IMR-90 (cell line): ENCODE measurements at regions not wholly inside any gene's neighbourhood (a gene's known extent, or its start where the extent isn't known, plus 50 kb on each side); places are given as distances from the start of the nearest gene placed in this dataset.
"Not testable (repeated sequence)": the region's sequence is repeated elsewhere in the genome, so short reads cannot be mapped to it uniquely, and the experiment has no call there.

Source experiments
- ATAC-seq: fragments of 200-7000 bp; cut with Tn5 transposase; 2 replicates; pipeline ENCODE4 v1.9.1; 2020; ENCODE audit warnings: low read depth, mild to moderate bottlenecking, moderate library complexity
- BruUV-seq: library from RNA; stranded (reverse); fragments of 400-500 nt; replicated peaks from 2 replicates; lab custom pipeline; 2021; lab: Mats Ljungman, UMichigan
- CTCF ChIA-PET: fragments of 300-600 bp; formaldehyde crosslinking; extraction: SDS; loops from one replicate; lab custom pipeline; 2021; ENCODE audit warnings: antibody characterized with exemption; lab: Yijun Ruan, JAX
- POLR2A ChIA-PET: fragments of 300-600 bp; sonication (Branson Sonifier 250); formaldehyde crosslinking; loops from one replicate; lab custom pipeline; 2022; ENCODE audit warnings: antibody characterized with exemption; ENCODE audit not compliant: unreplicated experiment; lab: Charles Lee
- DNase-seq: peaks from one replicate; pipeline ENCODE4 v3.0.0; 2013
- H2AFZ ChIP-seq: replicated peaks from 2 replicates; pipeline ENCODE3; 2013; ENCODE audit warnings: low read length, mild to moderate bottlenecking; ENCODE audit not compliant: poor library complexity
- H2AK5ac ChIP-seq: 2 replicates; pipeline ENCODE4 v1.6.1; 2013; ENCODE audit warnings: low read depth, low read length, inconsistent platforms
- H2AK9ac ChIP-seq: replicated peaks from 2 replicates; pipeline ENCODE3; 2013; ENCODE audit warnings: mild to moderate bottlenecking, low read depth, low read length, moderate library complexity; ENCODE audit not compliant: poor library complexity
- H2BK120ac ChIP-seq: 2 replicates; pipeline ENCODE4 v1.6.1; 2013; ENCODE audit warnings: low read depth, low read length, inconsistent platforms
- H2BK15ac ChIP-seq: 3 replicates; pipeline ENCODE4 v1.6.1; 2013; ENCODE audit warnings: low read depth, low read length, inconsistent platforms
- H2BK20ac ChIP-seq: 2 replicates; pipeline ENCODE4 v1.6.1; 2013; ENCODE audit warnings: low read depth, mild to moderate bottlenecking, inconsistent platforms, low read length, moderate library complexity
- H2BK5ac ChIP-seq: 2 replicates; pipeline ENCODE4 v1.6.1; 2013; ENCODE audit warnings: mild to moderate bottlenecking, low read depth, low read length, inconsistent platforms; ENCODE audit not compliant: poor library complexity, severe bottlenecking
- H3K14ac ChIP-seq: replicated peaks from 2 replicates; pipeline ENCODE4 v1.6.1; 2013; ENCODE audit warnings: low read depth, low read length, inconsistent platforms
- H3K18ac ChIP-seq: 2 replicates; pipeline ENCODE4 v1.6.1; 2013; ENCODE audit warnings: low read depth, low read length, control low read depth
- H3K23ac ChIP-seq: 2 replicates; pipeline ENCODE4 v1.6.1; 2013; ENCODE audit warnings: low read depth, low read length, inconsistent platforms
- H3K27ac ChIP-seq: 2 replicates; pipeline ENCODE4 v1.5.1; 2013; ENCODE audit warnings: mild to moderate bottlenecking, control low read depth, low read length; ENCODE audit not compliant: insufficient read depth
- H3K27me3 ChIP-seq: 2 replicates; pipeline ENCODE4 v1.6.1; 2013; ENCODE audit warnings: low read length; ENCODE audit not compliant: control insufficient read depth, insufficient read depth
- H3K36me3 ChIP-seq: 2 replicates; pipeline ENCODE4 v1.6.1; 2013; ENCODE audit warnings: low read length, mixed read lengths; ENCODE audit not compliant: control insufficient read depth, insufficient read depth
- H3K4ac ChIP-seq: 2 replicates; pipeline ENCODE4 v1.6.1; 2013; ENCODE audit warnings: low read depth, low read length, inconsistent platforms
- H3K4me1 ChIP-seq: 2 replicates; pipeline ENCODE4 v1.6.1; 2013; ENCODE audit warnings: low read length, mixed read lengths; ENCODE audit not compliant: control insufficient read depth, insufficient read depth
- H3K4me2 ChIP-seq: 2 replicates; pipeline ENCODE4 v1.6.1; 2013; ENCODE audit warnings: low read depth, mild to moderate bottlenecking, control low read depth, low read length, moderate library complexity
- H3K4me3 ChIP-seq: 2 replicates; pipeline ENCODE4 v1.5.1; 2013; ENCODE audit warnings: low read depth, mild to moderate bottlenecking, control low read depth, low read length, moderate library complexity; ENCODE audit not compliant: insufficient read depth
- H3K56ac ChIP-seq: 2 replicates; pipeline ENCODE4 v1.6.1; 2013; ENCODE audit warnings: low read length, inconsistent platforms; ENCODE audit not compliant: insufficient read depth; ENCODE audit errors: extremely low read depth
- H3K79me1 ChIP-seq, 2 experiments: 2 replicates each; pipeline ENCODE4 v1.6.1; 2013; ENCODE audit warnings: low read length in 2 of 2, inconsistent platforms in 1 of 2, low read depth in 1 of 2
- H3K9ac ChIP-seq: 2 replicates; pipeline ENCODE4 v1.6.1; 2013; ENCODE audit warnings: low read depth, low read length, control low read depth
- H3K9me1 ChIP-seq: 2 replicates; pipeline ENCODE4 v1.6.1; 2013; ENCODE audit warnings: low read length, inconsistent platforms; ENCODE audit not compliant: insufficient read depth
- H3K9me3 ChIP-seq: 2 replicates; pipeline ENCODE4 v1.6.1; 2013; ENCODE audit warnings: low read length; ENCODE audit not compliant: control insufficient read depth, insufficient read depth
- H4K20me1 ChIP-seq: 2 replicates; pipeline ENCODE4 v1.6.1; 2013; ENCODE audit warnings: low read length, inconsistent platforms; ENCODE audit not compliant: insufficient read depth
- H4K5ac ChIP-seq: 2 replicates; pipeline ENCODE4 v1.6.1; 2013; ENCODE audit warnings: mild to moderate bottlenecking, low read depth, low read length, control low read depth
- H4K8ac ChIP-seq, 2 experiments: 2 replicates each; pipeline ENCODE4 v1.6.1; 2013; ENCODE audit warnings: low read depth in 2 of 2, low read length in 2 of 2, control low read depth in 1 of 2, inconsistent platforms in 1 of 2
- H4K91ac ChIP-seq: 2 replicates; pipeline ENCODE4 v1.6.1; 2013; ENCODE audit warnings: low read depth, low read length, inconsistent platforms; ENCODE audit not compliant: insufficient read depth
- WGBS, 2 experiments: methylation state at CpG; one replicate each; pipeline versions ENCODE4 v1.1.5 to v1.1.7; 2013; ENCODE audit warnings: missing lambda C conversion rate in 2 of 2; ENCODE audit not compliant: insufficient read length in 1 of 2; ENCODE audit errors: extremely low coverage in 2 of 2; 5-methylcytosine and 5-hydroxymethylcytosine counted together
- dilution Hi-C: fragments of 300-500 bp; cut with HindIII; formaldehyde crosslinking; loops from one replicate; pipeline ENCODE4 v1.14.3; 2018; ENCODE audit warnings: low sequenced_read_pairs; ENCODE audit not compliant: unreplicated experiment
- in situ Hi-C: fragments of 300-500 bp; cut with MboI; formaldehyde crosslinking; loops from 3 replicates; pipeline ENCODE4 v1.14.3; 2019; ENCODE audit warnings: low sequenced_read_pairs, inconsistent platforms, mixed read lengths
- intact Hi-C: fragments of 100-400 bp; cut with micrococcal nuclease; formaldehyde crosslinking; loops from 2 replicates; pipeline ENCODE4 v1.10.0; 2022

GRCh38 chr16:33774724-33775123 lies 315.3 kb downstream of the TP53TG3F start:
- no CpG with 5 or more reads among the region's 1 CpG for WGBS, 2 experiments
- H3K18ac ChIP-seq, H2BK120ac ChIP-seq, H3K9me3 ChIP-seq, H3K4me3 ChIP-seq, ATAC-seq, H2BK20ac ChIP-seq, H4K5ac ChIP-seq, H3K27me3 ChIP-seq, H2AK5ac ChIP-seq, H3K27ac ChIP-seq, H3K9ac ChIP-seq, in situ Hi-C loops, H2BK5ac ChIP-seq, H2AFZ ChIP-seq, H3K4me1 ChIP-seq, intact Hi-C loops, H3K4me2 ChIP-seq, H4K91ac ChIP-seq, POLR2A ChIA-PET, H3K14ac ChIP-seq, BruUV-seq, H3K23ac ChIP-seq, CTCF ChIA-PET, H3K4ac ChIP-seq, H3K36me3 ChIP-seq, H3K9me1 ChIP-seq, H3K79me1 ChIP-seq, H2BK15ac ChIP-seq, H3K56ac ChIP-seq, H2AK9ac ChIP-seq, H4K20me1 ChIP-seq, dilution Hi-C loops, DNase-seq, H4K8ac ChIP-seq: not testable (repeated sequence)

GRCh38 chr16:33816328-33816944 lies 357.0 kb downstream of the TP53TG3F start:
- dilution Hi-C loops, H2BK5ac ChIP-seq, BruUV-seq, H3K9ac ChIP-seq, H3K4me2 ChIP-seq, DNase-seq, intact Hi-C loops, H3K14ac ChIP-seq, H3K4me3 ChIP-seq, H2BK20ac ChIP-seq, H2AK5ac ChIP-seq, H4K8ac ChIP-seq, H3K56ac ChIP-seq, in situ Hi-C loops, H2BK120ac ChIP-seq, H4K91ac ChIP-seq, H3K23ac ChIP-seq, H2AFZ ChIP-seq, H4K20me1 ChIP-seq, H3K4ac ChIP-seq, H3K27ac ChIP-seq, H3K9me3 ChIP-seq, H4K5ac ChIP-seq, H3K9me1 ChIP-seq, ATAC-seq, H2BK15ac ChIP-seq, CTCF ChIA-PET, H3K4me1 ChIP-seq, H3K79me1 ChIP-seq, H2AK9ac ChIP-seq, H3K36me3 ChIP-seq, H3K18ac ChIP-seq, H3K27me3 ChIP-seq, POLR2A ChIA-PET: not testable (repeated sequence)
- WGBS, 2 experiments = no CpG with 5 or more reads among the region's 16 CpGs
